Loucy (cell line): ENCODE measurements at regions not wholly inside any gene's neighbourhood (a gene's known extent, or its start where the extent isn't known, plus 50 kb on each side); places are given as distances from the start of the nearest gene placed in this dataset.

Source experiments
- H2AFZ ChIP-seq: fragments of 200-600 bp; sonication (generic); 2 replicates; pipeline ENCODE4 v1.6.0; 2016; ENCODE audit warnings: antibody characterized with exemption, mild to moderate bottlenecking, low read length, moderate library complexity
- H3F3A ChIP-seq: fragments of 200-600 bp; 2 replicates; pipeline ENCODE4 v1.6.0; 2016; ENCODE audit warnings: antibody characterized with exemption, low read depth, mild to moderate bottlenecking
- H3K27me3 ChIP-seq: fragments of 200-600 bp; sonication (generic); 2 replicates; pipeline ENCODE4 v1.6.1; 2014; ENCODE audit warnings: low read length, mild to moderate bottlenecking; ENCODE audit not compliant: insufficient read depth, poor library complexity, severe bottlenecking
- H3K36me3 ChIP-seq: fragments of 200-600 bp; sonication (generic); 2 replicates; pipeline ENCODE4 v1.6.1; 2016; ENCODE audit warnings: low read length; ENCODE audit not compliant: insufficient read depth
- H3K4me1 ChIP-seq: fragments of 200-600 bp; sonication (generic); 2 replicates; pipeline ENCODE4 v1.5.1; 2014; ENCODE audit warnings: low read length, mild to moderate bottlenecking; ENCODE audit not compliant: insufficient read depth, poor library complexity, severe bottlenecking
- H3K4me2 ChIP-seq: fragments of 200-600 bp; sonication (generic); 2 replicates; pipeline ENCODE4 v1.6.0; 2014; ENCODE audit warnings: antibody characterized with exemption, low read length, low read depth, mild to moderate bottlenecking; ENCODE audit not compliant: poor library complexity, severe bottlenecking
- H3K4me3 ChIP-seq: fragments of 200-600 bp; sonication (generic); 2 replicates; pipeline ENCODE4 v1.5.1; 2014; ENCODE audit warnings: low read length, mild to moderate bottlenecking, mixed read lengths; ENCODE audit not compliant: poor library complexity, severe bottlenecking
- H3K79me2 ChIP-seq: fragments of 200-600 bp; sonication (generic); 2 replicates; pipeline ENCODE4 v1.6.1; 2014; ENCODE audit warnings: low read length; ENCODE audit not compliant: insufficient read depth
- H3K9ac ChIP-seq: fragments of 200-600 bp; sonication (generic); 2 replicates; pipeline ENCODE4 v1.6.0; 2014; ENCODE audit warnings: mild to moderate bottlenecking, low read depth, low read length, moderate library complexity; ENCODE audit not compliant: poor library complexity, severe bottlenecking
- H3K9me2 ChIP-seq: fragments of 200-600 bp; sonication (generic); replicated peaks from 2 replicates; pipeline ENCODE4 v1.6.1; 2016; ENCODE audit warnings: low read depth, low read length, mixed read lengths
- H3K9me3 ChIP-seq: fragments of 200-600 bp; sonication (generic); 2 replicates; pipeline ENCODE4 v1.6.1; 2014; ENCODE audit warnings: mild to moderate bottlenecking, antibody characterized with exemption, low read length, low read depth; ENCODE audit not compliant: insufficient read depth
- H4K20me1 ChIP-seq: fragments of 200-600 bp; sonication (generic); 2 replicates; pipeline ENCODE4 v1.6.0; 2014; ENCODE audit warnings: antibody characterized with exemption, low read length, mild to moderate bottlenecking; ENCODE audit not compliant: insufficient read depth, poor library complexity, severe bottlenecking
- EZH2phosphoT487 ChIP-seq: fragments of 200-600 bp; IDR thresholded peaks from 2 replicates; pipeline ENCODE4 v1.6.1; 2018; ENCODE audit warnings: antibody characterized with exemption, mild to moderate bottlenecking, moderate library complexity, borderline replicate concordance
- TF ChIP-seq, protein P1 (sequence below): fragments of 200-600 bp; sonication (generic); conservative IDR thresholded peaks from 2 replicates; pipeline ENCODE4 v1.5.1; 2014; ENCODE audit warnings: mild to moderate bottlenecking, antibody characterized with exemption, low read length

DNA sequence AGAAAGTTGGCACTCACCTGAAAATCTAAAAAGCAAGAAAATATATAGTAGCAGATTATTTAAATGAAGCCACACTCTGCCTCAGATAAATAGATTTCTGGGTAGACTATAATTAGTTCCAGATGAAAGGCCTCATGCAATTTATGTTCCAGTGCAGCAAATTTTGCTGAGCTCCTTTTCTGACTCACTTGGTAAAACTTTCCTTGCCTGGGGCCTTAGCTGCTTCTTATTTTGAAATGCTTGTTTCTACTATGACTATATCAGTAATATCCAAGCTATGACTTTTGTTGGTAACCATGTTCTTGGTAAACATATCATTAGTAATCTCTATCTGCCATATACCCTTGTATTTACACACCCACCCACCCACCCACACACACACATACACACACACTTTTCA lies 961.8 kb downstream of the SH3BGRL start:
- Histone ChIP-seq H3K9me3 (no peaks in the 10 kb centered on the region), H4K20me1 (no peaks in the 10 kb centered on the region), H3K9me2 (no peaks in the 10 kb centered on the region), H3K79me2 (no peaks in the 10 kb centered on the region), H2AFZ (no peak overlapping the region), H3F3A (no peaks in the 10 kb centered on the region), H3K4me3 (no peak overlapping the region), H3K4me2 (no peak overlapping the region), H3K27me3 (no peaks in the 10 kb centered on the region), H3K4me1 (no peaks in the 10 kb centered on the region), H3K9ac (no peak overlapping the region), H3K36me3 (no peaks in the 10 kb centered on the region)
- TF ChIP-seq EZH2phosphoT487 = no peak
- TF ChIP-seq, protein P1, sequence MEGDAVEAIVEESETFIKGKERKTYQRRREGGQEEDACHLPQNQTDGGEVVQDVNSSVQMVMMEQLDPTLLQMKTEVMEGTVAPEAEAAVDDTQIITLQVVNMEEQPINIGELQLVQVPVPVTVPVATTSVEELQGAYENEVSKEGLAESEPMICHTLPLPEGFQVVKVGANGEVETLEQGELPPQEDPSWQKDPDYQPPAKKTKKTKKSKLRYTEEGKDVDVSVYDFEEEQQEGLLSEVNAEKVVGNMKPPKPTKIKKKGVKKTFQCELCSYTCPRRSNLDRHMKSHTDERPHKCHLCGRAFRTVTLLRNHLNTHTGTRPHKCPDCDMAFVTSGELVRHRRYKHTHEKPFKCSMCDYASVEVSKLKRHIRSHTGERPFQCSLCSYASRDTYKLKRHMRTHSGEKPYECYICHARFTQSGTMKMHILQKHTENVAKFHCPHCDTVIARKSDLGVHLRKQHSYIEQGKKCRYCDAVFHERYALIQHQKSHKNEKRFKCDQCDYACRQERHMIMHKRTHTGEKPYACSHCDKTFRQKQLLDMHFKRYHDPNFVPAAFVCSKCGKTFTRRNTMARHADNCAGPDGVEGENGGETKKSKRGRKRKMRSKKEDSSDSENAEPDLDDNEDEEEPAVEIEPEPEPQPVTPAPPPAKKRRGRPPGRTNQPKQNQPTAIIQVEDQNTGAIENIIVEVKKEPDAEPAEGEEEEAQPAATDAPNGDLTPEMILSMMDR = no peak

DNA sequence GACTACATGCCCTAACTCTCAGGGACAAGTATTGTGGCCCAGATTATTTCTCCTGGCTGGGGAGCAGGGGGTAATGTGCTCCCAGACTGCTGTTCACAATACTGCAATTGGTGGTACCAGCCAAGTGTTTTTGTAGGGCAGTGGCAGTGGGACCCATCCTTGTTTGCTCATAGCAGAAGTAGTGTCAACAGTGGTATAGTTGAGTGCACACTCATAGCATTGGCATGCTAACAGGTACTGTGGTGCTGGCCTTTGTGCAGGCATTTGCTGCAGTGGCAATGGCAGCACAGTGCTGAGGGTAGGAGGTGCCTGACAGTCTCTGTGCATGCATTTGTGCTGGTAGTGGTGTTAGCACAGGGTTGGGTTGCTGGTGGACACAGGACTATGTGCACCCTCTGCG lies 995.0 kb downstream of the SH3BGRL start:
- no peak overlapping the region for H2AFZ ChIP-seq
- H3K4me3 ChIP-seq = no peak overlapping the region
- no peaks in the 10 kb centered on the region for H3K9me3 ChIP-seq
- TF ChIP-seq, protein P1 = no peak
- no peak for TF ChIP-seq EZH2phosphoT487
- H3K9ac ChIP-seq = no peak overlapping the region
- no peaks in the 10 kb centered on the region for H3K4me1 ChIP-seq
- no peak overlapping the region for H3K4me2 ChIP-seq
- no peaks in the 10 kb centered on the region for H3K27me3 ChIP-seq
- no peaks in the 10 kb centered on the region for H3F3A ChIP-seq
- H3K9me2 ChIP-seq = no peaks in the 10 kb centered on the region
- no peaks in the 10 kb centered on the region for H3K36me3 ChIP-seq
- H4K20me1 ChIP-seq = no peaks in the 10 kb centered on the region
- no peaks in the 10 kb centered on the region for H3K79me2 ChIP-seq

DNA sequence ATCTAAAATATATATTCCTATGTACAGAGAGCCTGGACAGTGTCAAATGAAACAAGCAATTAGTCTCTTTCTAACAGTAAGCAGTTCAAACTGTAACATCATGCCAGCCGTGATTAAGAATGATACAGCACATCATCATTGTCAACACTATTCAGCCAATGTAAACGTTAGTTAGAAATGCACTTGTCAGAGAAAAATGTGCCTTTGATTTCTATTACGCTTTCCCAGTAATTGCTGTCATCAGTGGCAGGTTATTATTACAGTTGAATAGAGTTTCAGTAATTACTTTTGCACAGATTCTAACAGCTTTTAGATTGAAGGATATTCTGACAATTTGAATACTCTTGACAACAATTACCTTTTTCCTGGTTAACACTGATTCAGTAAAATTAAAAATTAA lies 1007.1 kb downstream of the SH3BGRL start:
- Histone ChIP-seq H4K20me1 (no peaks in the 10 kb centered on the region), H3K27me3 (no peaks in the 10 kb centered on the region), H3K9me3 (no peaks in the 10 kb centered on the region), H3F3A (no peaks in the 10 kb centered on the region), H3K79me2 (no peaks in the 10 kb centered on the region), H3K4me3 (no peak overlapping the region), H3K9me2 (no peaks in the 10 kb centered on the region), H3K4me1 (no peaks in the 10 kb centered on the region), H2AFZ (no peak overlapping the region), H3K4me2 (no peak overlapping the region), H3K36me3 (no peaks in the 10 kb centered on the region), H3K9ac (no peak overlapping the region)
- TF ChIP-seq EZH2phosphoT487 = no peak
- TF ChIP-seq, protein P1 = no peak
